ENCODE measurements at regions not wholly inside any gene's neighbourhood (a gene's known extent, or its start where the extent isn't known, plus 50 kb on each side); places are given as distances from the start of the nearest gene placed in this dataset.

- no peak for DNase-seq
Observed at GRCh38 chr2:425243-425642, 137.4 kb upstream of the ALKAL2 start.

- no peak for DNase-seq
Observed at GRCh38 chr2:424306-425171, 136.6 kb upstream of the ALKAL2 start.

GRCh38 chr2:423479-423878, 135.6 kb upstream of the ALKAL2 start:
- DNase-seq: no peak

GRCh38 chr2:422676-423435, 135.0 kb upstream of the ALKAL2 start:
- no peak for DNase-seq

GRCh38 chr2:421406-421805, 133.5 kb upstream of the ALKAL2 start:
- DNase-seq: no peak

- peak; percentile 25 for DNase-seq
Observed at GRCh38 chr2:419687-420317, 131.9 kb upstream of the ALKAL2 start.

GRCh38 chr2:417662-418061, 129.8 kb upstream of the ALKAL2 start:
- DNase-seq: no peak

GRCh38 chr2:417006-417405, 129.1 kb upstream of the ALKAL2 start:
- DNase-seq: no peak

GRCh38 chr2:415986-416610, 128.2 kb upstream of the ALKAL2 start:
- no peak for DNase-seq

GRCh38 chr2:409523-409922, 121.6 kb upstream of the ALKAL2 start:
- DNase-seq: no peak

- no peak for DNase-seq
Observed at GRCh38 chr2:407630-408029, 119.7 kb upstream of the ALKAL2 start.

- DNase-seq: no peak
Observed at GRCh38 chr2:406876-407275, 119.0 kb upstream of the ALKAL2 start.

- no peak for DNase-seq
Observed at GRCh38 chr2:406231-406630, 118.3 kb upstream of the ALKAL2 start.

- no peak for DNase-seq
Observed at GRCh38 chr2:404581-404980, 116.7 kb upstream of the ALKAL2 start.

GRCh38 chr2:403682-404081, 115.8 kb upstream of the ALKAL2 start:
- DNase-seq: no peak

GRCh38 chr2:402721-403120, 114.8 kb upstream of the ALKAL2 start:
- DNase-seq: no peak

GRCh38 chr2:402206-402605, 114.3 kb upstream of the ALKAL2 start:
- DNase-seq: no peak

GRCh38 chr2:401019-401679, 113.3 kb upstream of the ALKAL2 start:
- DNase-seq: no peak

GRCh38 chr2:397926-398325, 110.0 kb upstream of the ALKAL2 start:
- no peak for DNase-seq

GRCh38 chr2:397521-397920, 109.6 kb upstream of the ALKAL2 start:
- no peak for DNase-seq

- no peak for DNase-seq
Observed at GRCh38 chr2:396903-397302, 109.0 kb upstream of the ALKAL2 start.

- DNase-seq: no peak
Observed at GRCh38 chr2:395886-396285, 108.0 kb upstream of the ALKAL2 start.

Data from CD4-positive, alpha-beta T cell treated with Interleukin-21 for 1 hour (primary cell).